GM12873 (cell line): ENCODE measurements at regions not wholly inside any gene's neighbourhood (a gene's known extent, or its start where the extent isn't known, plus 50 kb on each side); places are given as distances from the start of the nearest gene placed in this dataset.

Experiments used
- CTCF ChIP-seq: IDR thresholded peaks from 2 replicates; pipeline ENCODE4 v1.5.1; 2012; ENCODE audit warnings: low read depth, mild to moderate bottlenecking, moderate library complexity, low read length, control low read depth; ENCODE audit not compliant: insufficient read depth; ENCODE audit errors: missing control alignments

GRCh38 chr13:67389171-67389570 lies 159.0 kb upstream of the PCDH9 start:
- no peak for TF ChIP-seq CTCF

- TF ChIP-seq CTCF: no peak
Observed at GRCh38 chr13:67377919-67378318, 147.8 kb upstream of the PCDH9 start.

GRCh38 chr13:67374391-67374790 lies 144.3 kb upstream of the PCDH9 start:
- TF ChIP-seq CTCF: no peak

- TF ChIP-seq CTCF: no peak
Observed at GRCh38 chr13:67372868-67373464, 142.8 kb upstream of the PCDH9 start.

GRCh38 chr13:67369895-67370660 lies 139.9 kb upstream of the PCDH9 start:
- no peak for TF ChIP-seq CTCF

GRCh38 chr13:67367399-67367798 lies 137.3 kb upstream of the PCDH9 start:
- TF ChIP-seq CTCF: no peak

- TF ChIP-seq CTCF: no peak
Observed at GRCh38 chr13:67366533-67366932, 136.4 kb upstream of the PCDH9 start.
